Activated T-cell treated with anti-CD3 and anti-CD28 coated beads, Interleukin-2, amount 50 U/mL, for 4 hours (primary cell): ENCODE measurements at regions not wholly inside any gene's neighbourhood (a gene's known extent, or its start where the extent isn't known, plus 50 kb on each side); places are given as distances from the start of the nearest gene placed in this dataset.

Experiments
- ATAC-seq, 2 donors: fragments of 200-7000 bp; cut with Tn5 transposase; one replicate each; pipeline ENCODE4 v1.10.0; 2021
- DNase-seq: peaks from one replicate; pipeline ENCODE4 v3.0.0-alpha.2; 2020
- H3K27me3 Mint-ChIP-seq: one replicate; pipeline ENCODE4 v1.8.0; 2021; ENCODE audit warnings: low read depth, mixed read lengths
- H3K36me3 Mint-ChIP-seq: one replicate; pipeline ENCODE4 v1.8.0; 2022; ENCODE audit warnings: mixed read lengths; ENCODE audit not compliant: insufficient read depth
- H3K4me1 Mint-ChIP-seq: one replicate; pipeline ENCODE4 v1.8.0; 2021; ENCODE audit warnings: low read depth, mixed read lengths
- H3K4me3 Mint-ChIP-seq: one replicate; pipeline ENCODE4 v1.8.0; 2021; ENCODE audit warnings: mild to moderate bottlenecking, moderate library complexity, mixed read lengths
- H3K9me3 Mint-ChIP-seq: one replicate; pipeline ENCODE4 v1.8.0; 2021; ENCODE audit warnings: mixed read lengths

GRCh38 chrX:19272452-19272851, 71.3 kb upstream of the PDHA1 start:
- Mint-ChIP-seq H3K36me3 (no peaks in the 10 kb centered on the region), H3K27me3 (no peaks in the 10 kb centered on the region), H3K4me3 (no peak overlapping the region), H3K9me3 (no peaks in the 10 kb centered on the region), H3K4me1 (no peaks in the 10 kb centered on the region)
- ATAC-seq (no peak), DNase-seq (no peak)

GRCh38 chrX:19280636-19281035, 63.1 kb upstream of the PDHA1 start:
- Mint-ChIP-seq H3K36me3 (no peaks in the 10 kb centered on the region), H3K27me3 (peaks cover 8% of the 10 kb centered on the region), H3K4me1 (no peaks in the 10 kb centered on the region), H3K4me3 (no peak overlapping the region), H3K9me3 (peaks cover 4% of the 10 kb centered on the region)
- no peak for ATAC-seq
- no peak for DNase-seq

GRCh38 chrX:19281256-19281655, 62.5 kb upstream of the PDHA1 start:
- Mint-ChIP-seq H3K27me3 (peaks cover 9% of the 10 kb centered on the region), H3K4me1 (no peaks in the 10 kb centered on the region), H3K36me3 (no peaks in the 10 kb centered on the region), H3K4me3 (no peak overlapping the region), H3K9me3 (peaks cover 4% of the 10 kb centered on the region)
- ATAC-seq: no peak
- no peak for DNase-seq

GRCh38 chrX:19283597-19284339, 60.0 kb upstream of the PDHA1 start:
- H3K4me1 Mint-ChIP-seq: no peaks in the 10 kb centered on the region
- H3K27me3 Mint-ChIP-seq: peaks cover 15% of the 10 kb centered on the region
- H3K9me3 Mint-ChIP-seq: peaks cover 4% of the 10 kb centered on the region
- ATAC-seq (no peak), DNase-seq (no peak)
- no peaks in the 10 kb centered on the region for H3K36me3 Mint-ChIP-seq
- no peak overlapping the region for H3K4me3 Mint-ChIP-seq

- peaks cover 21% of the 10 kb centered on the region for H3K27me3 Mint-ChIP-seq
- H3K4me3 Mint-ChIP-seq: no peak overlapping the region
- H3K4me1 Mint-ChIP-seq: no peaks in the 10 kb centered on the region
- H3K36me3 Mint-ChIP-seq: no peaks in the 10 kb centered on the region
- ATAC-seq (no peak), DNase-seq (no peak)
- H3K9me3 Mint-ChIP-seq: peaks cover 4% of the 10 kb centered on the region
Observed at GRCh38 chrX:19285857-19286256, 57.9 kb upstream of the PDHA1 start.

- H3K9me3 Mint-ChIP-seq: no peaks in the 10 kb centered on the region
- no peak for DNase-seq
- no peak for ATAC-seq
- no peaks in the 10 kb centered on the region for H3K4me1 Mint-ChIP-seq
- peaks cover 17% of the 10 kb centered on the region for H3K27me3 Mint-ChIP-seq
- no peak overlapping the region for H3K4me3 Mint-ChIP-seq
- H3K36me3 Mint-ChIP-seq: no peaks in the 10 kb centered on the region
Observed at GRCh38 chrX:19291086-19291485, 52.6 kb upstream of the PDHA1 start.

- Mint-ChIP-seq H3K4me1 (no peaks in the 10 kb centered on the region), H3K27me3 (peaks cover 10% of the 10 kb centered on the region), H3K4me3 (no peak overlapping the region), H3K9me3 (no peaks in the 10 kb centered on the region), H3K36me3 (no peaks in the 10 kb centered on the region)
- DNase-seq (no peak), ATAC-seq (no peak)
Observed at GRCh38 chrX:19293606-19294325, 50.0 kb upstream of the PDHA1 start.
